Nephron progenitor cell (in vitro differentiated cells): ENCODE measurements at regions not wholly inside any gene's neighbourhood (a gene's known extent, or its start where the extent isn't known, plus 50 kb on each side); places are given as distances from the start of the nearest gene placed in this dataset.

ENCODE experiments used
- DNase-seq: peaks from one replicate; pipeline ENCODE4 v3.0.0; 2021
- H3K27ac Mint-ChIP-seq: 2 replicates; pipeline ENCODE4 v1.8.0; 2021; ENCODE audit warnings: mild to moderate bottlenecking, moderate library complexity, mixed read lengths
- H3K27me3 Mint-ChIP-seq: 2 replicates; pipeline ENCODE4 v1.8.0; 2021; ENCODE audit warnings: mild to moderate bottlenecking, low read depth, mixed read lengths; ENCODE audit not compliant: poor library complexity
- H3K36me3 Mint-ChIP-seq: 2 replicates; pipeline ENCODE4 v1.8.0; 2021; ENCODE audit warnings: low read depth, mixed read lengths
- H3K4me1 Mint-ChIP-seq: 2 replicates; pipeline ENCODE4 v1.8.0; 2021; ENCODE audit warnings: mixed read lengths
- H3K4me3 Mint-ChIP-seq: 2 replicates; pipeline ENCODE4 v1.8.0; 2021; ENCODE audit warnings: mild to moderate bottlenecking, moderate library complexity, mixed read lengths
- H3K9me3 Mint-ChIP-seq: 2 replicates; pipeline ENCODE4 v1.8.0; 2021; ENCODE audit warnings: mild to moderate bottlenecking, moderate library complexity, mixed read lengths
- TF ChIP-seq, protein P1 (sequence below): fragments of 200-600 bp; sonication (generic); IDR thresholded peaks from 2 replicates; pipeline ENCODE4 v1.5.0; 2021; ENCODE audit warnings: antibody characterized with exemption

DNA sequence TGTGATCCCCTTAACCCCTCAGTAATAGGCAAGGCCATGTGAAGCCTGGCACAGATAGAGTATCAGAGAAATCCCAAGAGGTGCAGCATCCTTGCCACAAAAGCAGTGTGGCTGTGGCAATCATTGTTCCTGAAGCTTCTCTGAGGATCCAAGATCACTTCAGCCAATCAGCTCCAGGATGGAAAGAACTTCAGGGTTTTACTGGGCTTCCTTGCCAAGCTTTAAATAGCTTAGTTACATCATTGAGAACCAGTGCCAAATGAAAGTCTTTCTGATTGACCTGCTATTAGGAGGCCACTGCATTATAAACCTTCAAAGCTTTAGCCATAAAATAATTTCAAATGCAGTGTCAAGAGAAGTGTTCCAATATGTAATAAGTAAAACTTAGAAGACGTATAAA is 430.6 kb downstream of the PIK3R1 start:
- peaks cover 4% of the 10 kb centered on the region for H3K27me3 Mint-ChIP-seq
- DNase-seq, result no peak
- H3K4me1 Mint-ChIP-seq, result peaks cover 29% of the 10 kb centered on the region
- no peak overlapping the region for H3K4me3 Mint-ChIP-seq
- no peaks in the 10 kb centered on the region for H3K9me3 Mint-ChIP-seq
- TF ChIP-seq, protein P1, sequence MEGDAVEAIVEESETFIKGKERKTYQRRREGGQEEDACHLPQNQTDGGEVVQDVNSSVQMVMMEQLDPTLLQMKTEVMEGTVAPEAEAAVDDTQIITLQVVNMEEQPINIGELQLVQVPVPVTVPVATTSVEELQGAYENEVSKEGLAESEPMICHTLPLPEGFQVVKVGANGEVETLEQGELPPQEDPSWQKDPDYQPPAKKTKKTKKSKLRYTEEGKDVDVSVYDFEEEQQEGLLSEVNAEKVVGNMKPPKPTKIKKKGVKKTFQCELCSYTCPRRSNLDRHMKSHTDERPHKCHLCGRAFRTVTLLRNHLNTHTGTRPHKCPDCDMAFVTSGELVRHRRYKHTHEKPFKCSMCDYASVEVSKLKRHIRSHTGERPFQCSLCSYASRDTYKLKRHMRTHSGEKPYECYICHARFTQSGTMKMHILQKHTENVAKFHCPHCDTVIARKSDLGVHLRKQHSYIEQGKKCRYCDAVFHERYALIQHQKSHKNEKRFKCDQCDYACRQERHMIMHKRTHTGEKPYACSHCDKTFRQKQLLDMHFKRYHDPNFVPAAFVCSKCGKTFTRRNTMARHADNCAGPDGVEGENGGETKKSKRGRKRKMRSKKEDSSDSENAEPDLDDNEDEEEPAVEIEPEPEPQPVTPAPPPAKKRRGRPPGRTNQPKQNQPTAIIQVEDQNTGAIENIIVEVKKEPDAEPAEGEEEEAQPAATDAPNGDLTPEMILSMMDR, result no peak
- H3K27ac Mint-ChIP-seq, result no peak overlapping the region
- no peaks in the 10 kb centered on the region for H3K36me3 Mint-ChIP-seq

DNA sequence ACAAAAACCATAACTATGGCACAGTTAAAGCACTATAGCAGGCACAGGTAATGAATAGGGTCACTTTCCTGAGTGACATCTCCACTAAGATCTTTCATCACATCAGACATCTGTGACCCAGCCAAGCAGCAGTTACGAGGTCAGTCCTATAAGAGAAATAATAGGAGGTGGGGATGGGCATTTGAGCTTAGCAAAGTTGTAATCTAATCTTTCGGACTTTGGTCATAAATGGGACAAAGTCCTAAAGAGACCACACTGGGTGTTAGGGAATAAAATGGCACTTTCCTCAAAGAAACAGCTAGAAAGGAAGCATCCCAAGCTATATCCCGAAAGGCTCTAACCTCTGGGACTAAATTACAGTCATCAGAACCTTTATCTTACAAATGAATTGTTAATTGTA is 432.2 kb downstream of the PIK3R1 start:
- no peak for DNase-seq
- H3K36me3 Mint-ChIP-seq, result no peaks in the 10 kb centered on the region
- peaks cover 4% of the 10 kb centered on the region for H3K27me3 Mint-ChIP-seq
- TF ChIP-seq, protein P1, result no peak
- H3K9me3 Mint-ChIP-seq, result no peaks in the 10 kb centered on the region
- no peak overlapping the region for H3K27ac Mint-ChIP-seq
- H3K4me3 Mint-ChIP-seq, result no peak overlapping the region
- peaks cover 36% of the 10 kb centered on the region for H3K4me1 Mint-ChIP-seq

DNA sequence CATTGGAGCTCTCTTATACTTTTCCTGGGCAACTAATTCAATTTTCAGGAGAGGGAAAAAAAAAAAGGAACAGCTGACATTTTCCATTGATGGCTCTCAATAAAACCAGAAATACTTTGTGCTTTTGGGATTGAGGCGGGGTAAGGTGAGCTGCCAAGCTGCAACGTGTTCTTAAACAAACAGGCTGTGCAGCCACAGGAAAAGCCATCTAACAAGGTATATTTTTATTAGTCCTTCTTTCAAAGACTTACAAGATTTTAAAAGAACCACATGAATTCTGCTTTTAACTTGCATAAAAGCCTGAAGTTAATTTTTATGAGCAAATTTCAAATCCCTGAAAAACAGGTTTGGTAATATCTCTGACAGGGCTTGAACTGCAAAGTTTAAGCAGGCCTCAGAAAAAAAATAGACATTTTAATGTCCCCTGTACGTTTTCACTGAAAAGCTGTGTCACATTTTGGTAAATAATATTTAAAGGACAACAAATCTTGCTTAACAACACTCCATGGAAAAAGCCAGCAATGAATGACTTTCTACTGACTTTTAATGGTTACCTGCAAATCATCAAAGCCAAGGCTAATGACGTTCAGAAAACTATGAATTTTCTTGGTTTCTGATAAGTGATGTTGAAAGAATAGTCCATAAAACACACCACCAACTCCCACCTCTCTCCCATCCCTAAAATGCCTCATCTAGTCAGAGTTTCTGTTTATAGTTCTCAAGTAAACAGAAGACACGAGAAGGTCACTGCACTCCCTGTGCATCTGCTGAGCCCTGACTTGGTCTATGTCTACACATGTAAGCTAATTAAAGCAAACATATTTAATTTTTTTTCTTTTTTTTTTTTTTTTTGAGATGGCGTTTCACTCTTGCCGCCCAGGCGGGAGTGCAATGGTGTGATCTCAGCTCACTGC is 433.6 kb downstream of the PIK3R1 start:
- no peak overlapping the region for H3K4me3 Mint-ChIP-seq
- no peaks in the 10 kb centered on the region for H3K36me3 Mint-ChIP-seq
- H3K4me1 Mint-ChIP-seq, result peaks cover 34% of the 10 kb centered on the region
- no peaks in the 10 kb centered on the region for H3K9me3 Mint-ChIP-seq
- H3K27me3 Mint-ChIP-seq, result peaks cover 4% of the 10 kb centered on the region
- TF ChIP-seq, protein P1, result no peak
- DNase-seq, result no peak
- H3K27ac Mint-ChIP-seq, result no peak overlapping the region

DNA sequence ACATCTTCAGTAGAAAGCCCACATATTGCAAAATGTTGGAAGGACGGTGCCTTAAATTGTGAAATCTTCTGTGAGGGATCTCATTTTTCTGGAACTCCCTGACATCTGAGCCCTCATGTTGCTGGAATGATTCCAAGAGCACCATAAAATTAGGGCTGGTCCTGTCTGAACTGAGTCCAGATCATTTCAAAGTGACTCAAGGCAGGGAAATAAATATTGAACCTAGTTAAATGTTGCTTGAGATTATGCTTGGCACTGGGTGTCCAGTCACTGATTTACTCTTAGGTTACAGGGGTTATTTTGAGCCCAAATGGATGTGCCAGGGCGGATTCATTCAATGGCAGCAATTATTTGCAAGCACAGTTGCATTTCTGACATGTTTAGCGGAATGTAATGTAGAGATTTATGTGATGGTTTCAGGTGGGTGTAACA is 437.0 kb downstream of the PIK3R1 start:
- Mint-ChIP-seq H3K9me3 (no peaks in the 10 kb centered on the region), H3K27me3 (no peaks in the 10 kb centered on the region), H3K4me3 (no peak overlapping the region), H3K36me3 (no peaks in the 10 kb centered on the region), H3K4me1 (peaks cover 42% of the 10 kb centered on the region), H3K27ac (peak overlapping the region; percentile 10)
- TF ChIP-seq, protein P1, result no peak
- no peak for DNase-seq

DNA sequence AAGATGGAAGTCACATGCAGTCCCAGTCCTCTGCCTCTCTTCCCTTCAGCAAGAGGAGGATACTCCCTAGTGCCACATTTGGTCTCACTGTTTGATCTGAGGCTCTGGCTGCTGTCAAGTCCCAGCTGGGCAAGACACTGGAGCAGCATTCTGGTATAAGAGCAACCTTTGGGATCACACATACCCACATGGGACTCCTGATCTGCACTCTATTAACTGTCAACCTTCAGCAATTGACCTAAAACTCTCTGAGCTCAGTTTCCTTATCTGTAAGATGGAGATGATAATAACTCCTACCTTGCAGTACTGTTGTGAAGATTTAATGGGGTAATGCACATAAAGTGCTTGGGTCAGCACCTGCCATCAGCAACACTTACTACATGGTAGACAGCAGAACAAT is 437.9 kb downstream of the PIK3R1 start:
- Mint-ChIP-seq H3K27ac (no peak overlapping the region), H3K36me3 (no peaks in the 10 kb centered on the region), H3K9me3 (peaks cover 3% of the 10 kb centered on the region), H3K4me3 (no peak overlapping the region), H3K27me3 (no peaks in the 10 kb centered on the region), H3K4me1 (peaks cover 49% of the 10 kb centered on the region)
- no peak for DNase-seq
- TF ChIP-seq, protein P1, result no peak
